ENCODE measurements at regions not wholly inside any gene's neighbourhood (a gene's known extent, or its start where the extent isn't known, plus 50 kb on each side); places are given as distances from the start of the nearest gene placed in this dataset.

DNA sequence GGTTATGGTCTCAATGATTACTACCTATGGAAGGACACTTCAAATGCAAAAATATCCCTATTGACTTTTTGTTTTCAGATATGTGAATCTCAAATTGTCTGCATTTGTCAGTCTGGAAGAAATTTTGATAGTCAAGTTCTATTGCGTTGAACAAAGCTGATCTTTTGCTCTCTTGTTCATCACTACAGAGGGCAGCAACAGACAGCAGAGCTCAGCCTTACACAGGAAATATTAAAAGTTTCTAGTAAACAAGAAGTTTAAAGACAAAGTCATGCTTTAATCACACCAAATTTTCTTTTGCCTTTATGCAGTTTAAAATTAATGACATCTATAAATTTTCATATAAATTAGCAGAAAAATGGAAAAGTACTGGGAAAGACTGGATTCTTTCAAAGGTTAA, 617.5 kb downstream of the NR4A2 start:
- DNase-seq (no peak), ATAC-seq (ENCODE audit: low read depth in 2 of 2) (no peak)
- Histone ChIP-seq H3K27me3 (ENCODE audit: control insufficient read depth, insufficient read depth, low read length) (no peaks in the 10 kb centered on the region), H3K4me3 (ENCODE audit: low read depth, low read length) (no peak overlapping the region), H3K27ac (ENCODE audit: insufficient read depth, low read length, poor library complexity, severe bottlenecking) (no peak overlapping the region), H3K4me1 (ENCODE audit: control insufficient read depth, insufficient read depth, low read length, poor library complexity, severe bottlenecking) (no peaks in the 10 kb centered on the region), H3K36me3 (ENCODE audit: control insufficient read depth, insufficient read depth, low read length) (no peaks in the 10 kb centered on the region), H3K9me3 (ENCODE audit: control insufficient read depth in 2 of 2, low read length in 2 of 2) (no peaks in the 10 kb centered on the region)
- Mint-ChIP-seq H3K4me1 (no peaks in the 10 kb centered on the region), H3K4me3 (no peak overlapping the region), H3K27ac (no peak overlapping the region), H3K36me3 (no peaks in the 10 kb centered on the region), H3K27me3 (no peaks in the 10 kb centered on the region), H3K9me3 (peaks cover 0 to 1% (median 0%) of the 10 kb centered on the region in 7 donors)

DNA sequence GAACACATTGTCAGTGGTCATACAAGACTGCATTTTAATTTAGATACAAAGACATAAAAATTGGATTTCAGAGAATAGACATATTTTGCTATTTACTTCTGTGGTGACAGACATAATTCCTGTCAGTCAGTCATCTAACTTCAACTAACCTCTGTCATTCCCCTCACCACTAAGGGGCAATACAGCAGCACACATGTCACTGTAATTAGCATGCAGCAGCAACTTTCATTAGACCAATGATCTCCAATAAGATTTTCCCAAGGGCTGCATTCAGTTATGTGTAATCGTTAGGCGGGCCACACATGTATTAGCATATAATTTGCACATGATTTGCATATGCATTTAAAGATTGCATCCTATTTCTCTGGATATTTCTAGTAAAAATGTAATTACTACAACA, 624.5 kb downstream of the NR4A2 start:
- H3K36me3 ChIP-seq (ENCODE audit: control insufficient read depth, insufficient read depth, low read length), result no peaks in the 10 kb centered on the region
- Mint-ChIP-seq H3K36me3 (no peaks in the 10 kb centered on the region), H3K27me3 (peaks cover 4% of the 10 kb centered on the region), H3K4me3 (no peak overlapping the region), H3K4me1 (no peaks in the 10 kb centered on the region), H3K9me3 (no peaks in the 10 kb centered on the region), H3K27ac (no peak overlapping the region)
- no peaks in the 10 kb centered on the region for H3K9me3 ChIP-seq (ENCODE audit: control insufficient read depth in 2 of 2, low read length in 2 of 2)
- no peaks in the 10 kb centered on the region for H3K4me1 ChIP-seq (ENCODE audit: control insufficient read depth, insufficient read depth, low read length, poor library complexity, severe bottlenecking)
- no peak overlapping the region for H3K4me3 ChIP-seq (ENCODE audit: low read depth, low read length)
- ATAC-seq (ENCODE audit: low read depth in 2 of 2), result no peak
- no peak for DNase-seq
- no peak overlapping the region for H3K27ac ChIP-seq (ENCODE audit: insufficient read depth, low read length, poor library complexity, severe bottlenecking)
- H3K27me3 ChIP-seq (ENCODE audit: control insufficient read depth, insufficient read depth, low read length), result no peaks in the 10 kb centered on the region

DNA sequence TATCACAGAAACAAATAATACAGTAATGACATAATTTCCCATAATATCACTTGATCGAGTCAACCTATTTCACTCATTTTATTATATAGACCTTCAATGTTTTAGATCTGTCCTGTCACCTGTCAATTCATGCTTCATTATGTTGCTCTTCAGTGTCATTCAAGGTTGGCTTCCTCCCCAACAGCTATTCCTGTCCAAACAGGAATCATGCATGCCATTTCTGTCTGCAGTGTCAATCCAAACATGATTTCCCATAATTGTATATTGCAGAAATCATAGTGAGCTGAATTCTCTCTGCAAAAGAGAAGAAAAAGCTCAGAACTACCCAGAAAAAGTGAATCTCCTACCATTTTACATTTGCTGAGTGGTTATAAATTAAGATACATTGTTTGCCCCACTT, 628.6 kb downstream of the NR4A2 start:
- H3K27me3 ChIP-seq (ENCODE audit: control insufficient read depth, insufficient read depth, low read length), result no peaks in the 10 kb centered on the region
- no peaks in the 10 kb centered on the region for H3K36me3 ChIP-seq (ENCODE audit: control insufficient read depth, insufficient read depth, low read length)
- H3K4me3 Mint-ChIP-seq, result no peak overlapping the region
- H3K27ac ChIP-seq (ENCODE audit: insufficient read depth, low read length, poor library complexity, severe bottlenecking), result no peak overlapping the region
- peaks cover 4% of the 10 kb centered on the region for H3K27me3 Mint-ChIP-seq
- H3K36me3 Mint-ChIP-seq, result no peaks in the 10 kb centered on the region
- no peak overlapping the region for H3K4me3 ChIP-seq (ENCODE audit: low read depth, low read length)
- no peaks in the 10 kb centered on the region for H3K4me1 ChIP-seq (ENCODE audit: control insufficient read depth, insufficient read depth, low read length, poor library complexity, severe bottlenecking)
- H3K9me3 Mint-ChIP-seq, result peaks cover 0 to 3% (median 0%) of the 10 kb centered on the region in 7 donors
- no peak overlapping the region for H3K27ac Mint-ChIP-seq
- no peaks in the 10 kb centered on the region for H3K9me3 ChIP-seq (ENCODE audit: control insufficient read depth in 2 of 2, low read length in 2 of 2)
- no peak for DNase-seq
- H3K4me1 Mint-ChIP-seq, result no peaks in the 10 kb centered on the region
- no peak for ATAC-seq (ENCODE audit: low read depth in 2 of 2)

DNA sequence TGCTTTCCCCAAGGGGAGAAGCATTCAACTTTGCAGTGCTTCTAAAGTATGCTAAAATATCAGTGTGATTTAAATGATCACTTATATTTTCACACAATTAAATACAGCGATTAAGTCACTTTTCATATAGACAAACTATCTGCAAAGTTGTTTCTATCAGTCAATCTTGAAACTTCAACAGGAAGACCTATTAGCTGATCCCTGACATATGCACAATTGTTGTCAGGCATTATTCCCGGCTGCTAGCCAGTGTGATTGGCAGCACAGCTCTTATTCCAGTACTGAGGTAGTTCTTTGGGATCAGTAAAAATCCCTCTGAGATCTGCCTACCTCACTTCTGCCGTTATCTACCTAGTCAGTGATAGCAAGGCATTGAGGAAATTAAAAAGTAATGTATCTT, 629.5 kb downstream of the NR4A2 start:
- ATAC-seq (ENCODE audit: low read depth in 2 of 2), result no peak
- no peak overlapping the region for H3K27ac ChIP-seq (ENCODE audit: insufficient read depth, low read length, poor library complexity, severe bottlenecking)
- Mint-ChIP-seq H3K36me3 (no peaks in the 10 kb centered on the region), H3K27me3 (peaks cover 1% of the 10 kb centered on the region), H3K4me1 (no peaks in the 10 kb centered on the region), H3K27ac (no peak overlapping the region), H3K4me3 (no peak overlapping the region), H3K9me3 (peaks cover 0 to 3% (median 0%) of the 10 kb centered on the region in 7 donors)
- no peaks in the 10 kb centered on the region for H3K9me3 ChIP-seq (ENCODE audit: control insufficient read depth in 2 of 2, low read length in 2 of 2)
- no peak for DNase-seq
- H3K4me3 ChIP-seq (ENCODE audit: low read depth, low read length), result no peak overlapping the region
- H3K36me3 ChIP-seq (ENCODE audit: control insufficient read depth, insufficient read depth, low read length), result no peaks in the 10 kb centered on the region
- no peaks in the 10 kb centered on the region for H3K27me3 ChIP-seq (ENCODE audit: control insufficient read depth, insufficient read depth, low read length)
- no peaks in the 10 kb centered on the region for H3K4me1 ChIP-seq (ENCODE audit: control insufficient read depth, insufficient read depth, low read length, poor library complexity, severe bottlenecking)

DNA sequence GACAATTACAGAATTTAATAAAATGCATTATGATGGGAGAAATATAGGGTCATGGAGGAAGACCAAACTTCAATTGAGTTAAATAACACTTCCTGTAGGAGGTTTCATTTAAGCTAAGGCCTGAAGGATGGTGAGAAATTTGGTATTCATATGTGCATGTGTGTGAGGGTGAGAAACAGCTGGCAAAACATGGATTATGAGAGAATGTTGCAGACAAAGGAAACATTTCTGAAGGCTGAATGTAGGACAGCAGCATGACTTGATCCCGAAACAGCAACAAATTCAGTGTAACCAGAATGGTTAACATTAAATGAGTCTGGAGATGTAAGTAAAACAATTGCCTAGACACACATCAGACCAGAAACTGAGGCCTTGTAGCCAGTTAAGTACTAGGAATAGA, 630.8 kb downstream of the NR4A2 start:
- Histone ChIP-seq H3K27ac (ENCODE audit: insufficient read depth, low read length, poor library complexity, severe bottlenecking) (no peak overlapping the region), H3K27me3 (ENCODE audit: control insufficient read depth, insufficient read depth, low read length) (no peaks in the 10 kb centered on the region), H3K36me3 (ENCODE audit: control insufficient read depth, insufficient read depth, low read length) (no peaks in the 10 kb centered on the region), H3K4me3 (ENCODE audit: low read depth, low read length) (no peak overlapping the region), H3K9me3 (ENCODE audit: control insufficient read depth in 2 of 2, low read length in 2 of 2) (no peaks in the 10 kb centered on the region), H3K4me1 (ENCODE audit: control insufficient read depth, insufficient read depth, low read length, poor library complexity, severe bottlenecking) (no peaks in the 10 kb centered on the region)
- Mint-ChIP-seq H3K4me3 (no peak overlapping the region), H3K4me1 (no peaks in the 10 kb centered on the region), H3K27me3 (no peaks in the 10 kb centered on the region), H3K36me3 (no peaks in the 10 kb centered on the region), H3K27ac (no peak overlapping the region), H3K9me3 (peaks cover 0 to 4% (median 0%) of the 10 kb centered on the region in 7 donors)
- no peak for ATAC-seq (ENCODE audit: low read depth in 2 of 2)
- DNase-seq, result no peak

DNA sequence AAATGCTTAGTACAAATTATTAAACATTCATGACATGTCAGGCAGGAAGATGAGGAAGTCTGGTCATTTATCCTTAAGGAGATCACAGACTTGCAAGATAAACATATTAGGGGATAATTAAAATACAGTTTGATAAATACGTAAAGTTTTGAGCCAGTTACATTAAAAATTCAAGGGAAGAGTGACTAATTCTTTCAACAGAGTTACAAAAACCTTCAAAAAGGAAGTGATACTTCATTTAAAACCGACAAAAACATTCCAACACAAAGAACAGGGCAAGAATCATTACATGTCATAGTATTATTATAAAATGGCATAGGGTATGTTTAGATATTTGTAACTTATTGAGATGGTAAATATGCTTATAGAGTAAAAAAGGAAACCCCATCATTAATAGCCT, 636.0 kb downstream of the NR4A2 start:
- no peak overlapping the region for H3K27ac ChIP-seq (ENCODE audit: insufficient read depth, low read length, poor library complexity, severe bottlenecking)
- no peaks in the 10 kb centered on the region for H3K27me3 Mint-ChIP-seq
- H3K27me3 ChIP-seq (ENCODE audit: control insufficient read depth, insufficient read depth, low read length), result no peaks in the 10 kb centered on the region

DNA sequence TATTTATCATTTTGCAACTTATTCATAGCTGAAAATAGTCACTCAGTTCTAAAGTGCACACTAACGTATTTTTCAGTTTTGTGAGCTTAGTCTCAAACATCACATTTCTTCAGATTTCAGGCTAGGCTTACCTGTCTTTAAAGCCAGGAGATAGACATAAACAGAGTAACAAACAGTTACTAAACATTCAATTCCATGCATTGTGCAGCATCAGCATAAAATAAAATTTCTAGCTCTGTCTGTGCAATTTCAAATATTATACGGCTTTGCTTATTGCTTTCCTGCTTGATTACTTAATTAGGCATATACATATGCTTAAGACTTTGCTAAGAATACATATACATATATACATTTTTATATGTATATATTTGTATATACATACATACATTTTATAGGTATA, 637.0 kb downstream of the NR4A2 start:
- no peak overlapping the region for H3K4me3 ChIP-seq (ENCODE audit: low read depth, low read length)
- no peaks in the 10 kb centered on the region for H3K36me3 Mint-ChIP-seq
- H3K27me3 ChIP-seq (ENCODE audit: control insufficient read depth, insufficient read depth, low read length), result no peaks in the 10 kb centered on the region
- H3K27me3 Mint-ChIP-seq, result no peaks in the 10 kb centered on the region
- DNase-seq (no peak), ATAC-seq (ENCODE audit: low read depth in 2 of 2) (no peak)
- no peaks in the 10 kb centered on the region for H3K4me1 Mint-ChIP-seq
- H3K9me3 Mint-ChIP-seq, result peaks cover 0 to 7% (median 0%) of the 10 kb centered on the region in 7 donors
- no peak overlapping the region for H3K27ac Mint-ChIP-seq
- no peaks in the 10 kb centered on the region for H3K9me3 ChIP-seq (ENCODE audit: control insufficient read depth in 2 of 2, low read length in 2 of 2)
- H3K4me3 Mint-ChIP-seq, result no peak overlapping the region
- H3K27ac ChIP-seq (ENCODE audit: insufficient read depth, low read length, poor library complexity, severe bottlenecking), result no peak overlapping the region
- no peaks in the 10 kb centered on the region for H3K36me3 ChIP-seq (ENCODE audit: control insufficient read depth, insufficient read depth, low read length)
- no peaks in the 10 kb centered on the region for H3K4me1 ChIP-seq (ENCODE audit: control insufficient read depth, insufficient read depth, low read length, poor library complexity, severe bottlenecking)

More for the DNA sequence above, 636.0 kb downstream of the NR4A2 start:
- Histone ChIP-seq H3K4me1 (ENCODE audit: control insufficient read depth, insufficient read depth, low read length, poor library complexity, severe bottlenecking) (no peaks in the 10 kb centered on the region), H3K9me3 (ENCODE audit: control insufficient read depth in 2 of 2, low read length in 2 of 2) (no peaks in the 10 kb centered on the region), H3K4me3 (ENCODE audit: low read depth, low read length) (no peak overlapping the region), H3K36me3 (ENCODE audit: control insufficient read depth, insufficient read depth, low read length) (no peaks in the 10 kb centered on the region)
- Mint-ChIP-seq H3K4me3 (no peak overlapping the region), H3K36me3 (no peaks in the 10 kb centered on the region), H3K27ac (no peak overlapping the region), H3K9me3 (peaks cover 0 to 7% (median 0%) of the 10 kb centered on the region in 7 donors), H3K4me1 (no peaks in the 10 kb centered on the region)
- ATAC-seq (ENCODE audit: low read depth in 2 of 2) (no peak), DNase-seq (no peak)

DNA sequence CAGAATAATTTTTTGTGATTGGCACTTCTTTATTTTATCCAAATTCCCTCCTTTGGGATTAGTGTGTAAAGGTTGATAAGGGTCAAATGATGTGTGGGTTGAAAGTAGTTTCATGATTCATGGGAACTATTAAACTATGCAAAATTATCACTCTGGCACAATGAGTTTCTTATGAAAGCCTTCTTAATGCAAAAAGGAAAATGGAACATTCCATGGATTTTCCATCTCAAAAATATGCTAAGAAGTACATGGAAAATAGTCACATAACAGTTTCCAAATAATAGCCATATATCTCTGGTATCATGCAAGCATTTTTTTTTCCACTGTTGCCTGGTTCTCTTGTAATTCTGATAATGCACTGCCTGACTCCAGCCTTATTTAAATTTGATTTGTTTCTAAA, 639.7 kb downstream of the NR4A2 start:
- Mint-ChIP-seq H3K4me3 (no peak overlapping the region), H3K9me3 (peaks cover 0 to 7% (median 0%) of the 10 kb centered on the region in 7 donors), H3K36me3 (no peaks in the 10 kb centered on the region), H3K4me1 (no peaks in the 10 kb centered on the region), H3K27ac (no peak overlapping the region), H3K27me3 (no peaks in the 10 kb centered on the region)
- no peak for DNase-seq
- no peak overlapping the region for H3K27ac ChIP-seq (ENCODE audit: insufficient read depth, low read length, poor library complexity, severe bottlenecking)
- no peak overlapping the region for H3K4me3 ChIP-seq (ENCODE audit: low read depth, low read length)
- no peak for ATAC-seq (ENCODE audit: low read depth in 2 of 2)
- H3K27me3 ChIP-seq (ENCODE audit: control insufficient read depth, insufficient read depth, low read length), result no peaks in the 10 kb centered on the region
- H3K9me3 ChIP-seq (ENCODE audit: control insufficient read depth in 2 of 2, low read length in 2 of 2), result no peaks in the 10 kb centered on the region
- no peaks in the 10 kb centered on the region for H3K4me1 ChIP-seq (ENCODE audit: control insufficient read depth, insufficient read depth, low read length, poor library complexity, severe bottlenecking)
- H3K36me3 ChIP-seq (ENCODE audit: control insufficient read depth, insufficient read depth, low read length), result no peaks in the 10 kb centered on the region

Measured in CD4-positive, CD25-positive, alpha-beta regulatory T cell (primary cell).